H1 (cell line): ENCODE measurements at regions not wholly inside any gene's neighbourhood (a gene's known extent, or its start where the extent isn't known, plus 50 kb on each side); places are given as distances from the start of the nearest gene placed in this dataset.

Experiments used
- CTCF ChIA-PET: fragments of 300-600 bp; sonication (Branson Sonifier 250); formaldehyde crosslinking; loops from one replicate; lab custom pipeline; 2021; ENCODE audit not compliant: partially characterized antibody; lab: Charles Lee
- POLR2A ChIA-PET: fragments of 300-600 bp; sonication (Branson Sonifier 250); formaldehyde crosslinking; loops from one replicate; lab custom pipeline; 2021; ENCODE audit warnings: inconsistent platforms; ENCODE audit not compliant: partially characterized antibody; lab: Charles Lee
- DNase-seq, 2 experiments: peaks; one replicate each; pipeline versions ENCODE4 v3.0.0 to v3.0.0-alpha.2; 2010 to 2022; ENCODE audit warnings: low spot score in 2 of 2, low read depth in 1 of 2, mixed read lengths in 1 of 2
- FAIRE-seq: peaks from 2 replicates; lab custom pipeline; 2011; peaks lifted over from hg19 to GRCh38; lab: Jason Lieb, UNC
- H2AFZ ChIP-seq: 2 replicates; pipeline ENCODE4 v1.8.1; 2012; ENCODE audit warnings: low read length, inconsistent platforms
- H2AK5ac ChIP-seq: 2 replicates; pipeline ENCODE4 v1.6.1; 2013; ENCODE audit warnings: low read depth, low read length
- H2BK120ac ChIP-seq: replicated peaks from 2 replicates; pipeline ENCODE3; 2013; ENCODE audit warnings: low read depth, low read length, inconsistent platforms
- H2BK12ac ChIP-seq: 2 replicates; pipeline ENCODE4 v1.6.1; 2013; ENCODE audit warnings: low read depth, low read length
- H2BK15ac ChIP-seq: 2 replicates; pipeline ENCODE4 v1.6.1; 2013; ENCODE audit warnings: low read length
- H2BK20ac ChIP-seq: 2 replicates; pipeline ENCODE4 v1.6.1; 2013; ENCODE audit warnings: low read length
- H2BK5ac ChIP-seq: 2 replicates; pipeline ENCODE4 v1.6.1; 2013; ENCODE audit warnings: low read depth, low read length
- H3K14ac ChIP-seq: 2 replicates; pipeline ENCODE4 v1.6.1; 2013; ENCODE audit warnings: inconsistent platforms; ENCODE audit not compliant: insufficient read length
- H3K18ac ChIP-seq: 2 replicates; pipeline ENCODE4 v1.6.1; 2013; ENCODE audit warnings: low read length; ENCODE audit errors: extremely low read depth
- H3K23ac ChIP-seq: 2 replicates; pipeline ENCODE4 v1.6.1; 2013; ENCODE audit warnings: inconsistent platforms; ENCODE audit not compliant: insufficient read length
- H3K23me2 ChIP-seq: 2 replicates; pipeline ENCODE4 v1.6.1; 2013; ENCODE audit warnings: low read depth, low read length
- H3K27ac ChIP-seq: 2 replicates; pipeline ENCODE4 v1.6.1; 2011; ENCODE audit warnings: low read depth, low read length, inconsistent platforms
- H3K27me3 ChIP-seq, 4 experiments: replicated peaks in 1 of 4; 1 replicate in 1 of 4; 2 replicates in 3 of 4; pipeline versions ENCODE4 v1.6.1 to v1.8.1; 2011 to 2013; ENCODE audit warnings: low read length in 3 of 4, mild to moderate bottlenecking in 3 of 4, inconsistent platforms in 2 of 4, mixed read lengths in 2 of 4, moderate library complexity in 1 of 4; ENCODE audit not compliant: control insufficient read depth in 3 of 4, insufficient read depth in 3 of 4; ENCODE audit errors: extremely low read depth in 1 of 4
- H3K36me3 ChIP-seq, 4 experiments: 2 replicates each; pipeline versions ENCODE4 v1.6.1 to v1.8.1; 2011 to 2013; ENCODE audit warnings: mild to moderate bottlenecking in 4 of 4, low read length in 3 of 4, moderate library complexity in 2 of 4, control low read depth in 1 of 4, inconsistent platforms in 1 of 4; ENCODE audit not compliant: insufficient read depth in 4 of 4, control insufficient read depth in 2 of 4
- H3K4ac ChIP-seq: replicated peaks from 2 replicates; pipeline ENCODE3; 2013; ENCODE audit warnings: low read length, low read depth, mixed read lengths, inconsistent platforms; ENCODE audit not compliant: insufficient read length
- H3K4me1 ChIP-seq, 4 experiments: replicated peaks in 1 of 4; 1 replicate in 1 of 4; 2 replicates in 3 of 4; pipeline versions ENCODE4 v1.6.1 to v1.8.1; 2011 to 2013; ENCODE audit warnings: low read length in 3 of 4, inconsistent platforms in 2 of 4, mixed read lengths in 1 of 4; ENCODE audit not compliant: insufficient read depth in 4 of 4, control insufficient read depth in 3 of 4
- H3K4me2 ChIP-seq, 2 experiments: 2 replicates each; pipeline versions ENCODE4 v1.6.1 to v1.8.1; 2011 to 2013; ENCODE audit warnings: low read depth in 2 of 2, low read length in 2 of 2, control low read depth in 1 of 2, inconsistent platforms in 1 of 2, mild to moderate bottlenecking in 1 of 2; ENCODE audit not compliant: insufficient read depth in 1 of 2
- H3K4me3 ChIP-seq, 4 experiments: fragments of 200-600, 300-600 bp in 1 of 4; sonication (generic), shearing (Covaris generic), sonication (Bioruptor Twin) in 1 of 4; 2 replicates each; pipeline versions ENCODE4 v1.5.1 to v1.8.1; 2011 to 2016; ENCODE audit warnings: low read length in 4 of 4, low read depth in 3 of 4, control low read depth in 2 of 4, inconsistent platforms in 2 of 4, mild to moderate bottlenecking in 2 of 4, mixed read lengths in 1 of 4, moderate library complexity in 1 of 4; ENCODE audit not compliant: insufficient read depth in 2 of 4; ENCODE audit errors: extremely low read depth in 1 of 4
- H3K56ac ChIP-seq: replicated peaks from 2 replicates; pipeline ENCODE3; 2013; ENCODE audit warnings: low read depth, mild to moderate bottlenecking, mixed read lengths, low read length, inconsistent platforms; ENCODE audit not compliant: insufficient read length
- H3K79me1 ChIP-seq: 2 replicates; pipeline ENCODE4 v1.6.1; 2013; ENCODE audit warnings: low read depth, low read length, control low read depth
- H3K79me2 ChIP-seq, 2 experiments: 2 replicates each; pipeline versions ENCODE4 v1.6.1 to v1.8.1; 2012 to 2013; ENCODE audit warnings: low read length in 2 of 2, mild to moderate bottlenecking in 2 of 2, inconsistent platforms in 1 of 2; ENCODE audit not compliant: insufficient read depth in 2 of 2, control insufficient read depth in 1 of 2
- H3K9ac ChIP-seq, 4 experiments: replicated peaks in 1 of 4; 1 replicate in 1 of 4; 2 replicates in 3 of 4; pipeline versions ENCODE4 v1.6.1 to v1.8.1; 2011 to 2013; ENCODE audit warnings: low read depth in 3 of 4, low read length in 3 of 4, control low read depth in 2 of 4, mild to moderate bottlenecking in 2 of 4, moderate library complexity in 2 of 4, inconsistent platforms in 1 of 4; ENCODE audit errors: extremely low read depth in 1 of 4
- H3K9me3 ChIP-seq, 2 experiments: 2 replicates each; pipeline versions ENCODE4 v1.6.1 to v1.8.1; 2012 to 2013; ENCODE audit warnings: mild to moderate bottlenecking in 2 of 2, moderate library complexity in 2 of 2, control low read depth in 1 of 2, inconsistent platforms in 1 of 2, low read depth in 1 of 2, low read length in 1 of 2, mixed read lengths in 1 of 2; ENCODE audit not compliant: insufficient read depth in 2 of 2
- H4K20me1 ChIP-seq, 2 experiments: replicated peaks in 1 of 2; 2 replicates each; pipeline versions ENCODE3 to v1.8.1; 2011 to 2013; ENCODE audit warnings: inconsistent platforms in 2 of 2, low read length in 2 of 2, mild to moderate bottlenecking in 1 of 2; ENCODE audit not compliant: insufficient read depth in 2 of 2, control insufficient read depth in 1 of 2
- H4K5ac ChIP-seq: 2 replicates; pipeline ENCODE4 v1.6.1; 2013; ENCODE audit warnings: low read length, low read depth, mixed read lengths, inconsistent platforms; ENCODE audit not compliant: insufficient read length
- H4K8ac ChIP-seq: 2 replicates; pipeline ENCODE4 v1.8.0; 2013; ENCODE audit warnings: mild to moderate bottlenecking, moderate library complexity, low read length, inconsistent platforms; ENCODE audit not compliant: insufficient read depth; ENCODE audit errors: extremely low read depth
- H4K91ac ChIP-seq: replicated peaks from 2 replicates; pipeline ENCODE3; 2013; ENCODE audit warnings: low read length, mixed read lengths, inconsistent platforms; ENCODE audit not compliant: insufficient read length
- ATF3 ChIP-seq: IDR thresholded peaks from 2 replicates; pipeline ENCODE4 v1.6.1; 2011; ENCODE audit warnings: low read depth, mild to moderate bottlenecking, low read length; ENCODE audit not compliant: insufficient read depth
- BRCA1 ChIP-seq: IDR thresholded peaks from 2 replicates; pipeline ENCODE4 v1.6.1; 2012; ENCODE audit warnings: low read depth, low read length, improper control_type of control experiment
- EP300 ChIP-seq, 2 experiments: IDR thresholded peaks; 1 replicate in 1 of 2; 2 replicates in 1 of 2; pipeline ENCODE4 v1.6.1; 2011 to 2012; ENCODE audit warnings: low read depth in 2 of 2, low read length in 2 of 2, mild to moderate bottlenecking in 2 of 2, borderline replicate concordance in 1 of 2, inconsistent platforms in 1 of 2, moderate library complexity in 1 of 2
- KDM5A ChIP-seq: fragments of 200-600 bp; IDR thresholded peaks from 2 replicates; pipeline ENCODE4 v1.7.1; 2012; ENCODE audit warnings: mild to moderate bottlenecking, low read length, inconsistent platforms, mixed read lengths
- PHF8 ChIP-seq: fragments of 200-600 bp; sonication (generic); conservative IDR thresholded peaks from 2 replicates; pipeline ENCODE4 v1.7.1; 2012; ENCODE audit warnings: low read depth, mild to moderate bottlenecking, inconsistent platforms, low read length, moderate library complexity
- POLR2AphosphoS5 ChIP-seq: IDR thresholded peaks from 2 replicates; pipeline ENCODE4 v1.6.1; 2011; ENCODE audit warnings: low read depth, low read length
- RBBP5 ChIP-seq: IDR thresholded peaks from 2 replicates; pipeline ENCODE4 v1.7.1; 2012; ENCODE audit warnings: low read depth, mild to moderate bottlenecking, inconsistent platforms, low read length, moderate library complexity, borderline replicate concordance
- RFX5 ChIP-seq: IDR thresholded peaks from 2 replicates; pipeline ENCODE4 v1.6.1; 2011; ENCODE audit warnings: low read depth, low read length, improper control_type of control experiment, borderline replicate concordance
- SIRT6 ChIP-seq: IDR thresholded peaks from one replicate; pipeline ENCODE4 v1.7.1; 2012; ENCODE audit warnings: low read length, inconsistent platforms
- SP1 ChIP-seq: IDR thresholded peaks from 2 replicates; pipeline ENCODE4 v1.6.1; 2011; ENCODE audit warnings: low read depth, low read length
- SRF ChIP-seq: IDR thresholded peaks from 2 replicates; pipeline ENCODE4 v1.6.1; 2011; ENCODE audit warnings: mild to moderate bottlenecking, low read depth, low read length, moderate library complexity
- TAF1 ChIP-seq: IDR thresholded peaks from 2 replicates; pipeline ENCODE4 v1.6.1; 2011; ENCODE audit warnings: mild to moderate bottlenecking, low read depth, low read length
- TAF7 ChIP-seq: optimal IDR thresholded peaks from 2 replicates; pipeline ENCODE3; 2011; ENCODE audit warnings: low read depth, mild to moderate bottlenecking, inconsistent platforms, low read length, moderate library complexity, borderline replicate concordance
- TCF12 ChIP-seq: IDR thresholded peaks from 2 replicates; pipeline ENCODE4 v1.6.1; 2011; ENCODE audit warnings: low read depth, mild to moderate bottlenecking, low read length
- ZNF274 ChIP-seq: IDR thresholded peaks from 2 replicates; pipeline ENCODE4 v1.7.0; 2012; ENCODE audit warnings: low read length, borderline replicate concordance; ENCODE audit errors: extremely low read depth
- WGBS, 2 experiments: shearing (Covaris generic) in 1 of 2; methylation state at CpG; one replicate each; pipeline versions ENCODE4 v1.1.6 to v1.1.7; 2013 to 2015; ENCODE audit warnings: low lambda C conversion rate in 2 of 2, mixed read lengths in 2 of 2, inconsistent platforms in 1 of 2, low coverage in 1 of 2, missing lambda C conversion rate in 1 of 2; ENCODE audit not compliant: insufficient replicate concordance in 2 of 2, insufficient coverage in 1 of 2, insufficient read length in 1 of 2; ENCODE audit errors: extremely low coverage in 1 of 2, missing lambda C conversion rate in 1 of 2; 5-methylcytosine and 5-hydroxymethylcytosine counted together

- Histone ChIP-seq H3K23me2 (no peaks in the 10 kb centered on the region), H3K56ac (no peak overlapping the region), H3K9me3 (no peaks in the 10 kb centered on the region), H3K36me3 (no peaks in the 10 kb centered on the region), H4K8ac (no peak overlapping the region), H3K79me1 (no peaks in the 10 kb centered on the region), H3K18ac (no peak overlapping the region), H4K5ac (no peak overlapping the region), H4K20me1 (no peaks in the 10 kb centered on the region), H3K14ac (no peak overlapping the region), H3K79me2 (no peaks in the 10 kb centered on the region), H3K27ac (no peak overlapping the region), H2BK120ac (no peak overlapping the region), H3K9ac (no peak overlapping the region), H2BK15ac (no peak overlapping the region), H3K4me2 (no peak overlapping the region), H3K4me1 (peaks cover 0 to 2% (median 1%) of the 10 kb centered on the region in 4 experiments; a peak in 2 of 7 replicates), H3K23ac (no peak overlapping the region), H2BK12ac (no peak overlapping the region), H3K4me3 (no peak overlapping the region), H2AFZ (no peak overlapping the region), H2AK5ac (no peak overlapping the region), H4K91ac (no peak overlapping the region), H2BK20ac (no peak overlapping the region), H3K4ac (no peak overlapping the region), H3K27me3 (no peaks in the 10 kb centered on the region), H2BK5ac (no peak overlapping the region)
- FAIRE-seq = no peak
- no peak for DNase-seq
- ChIA-PET CTCF (interaction anchor here (0.9 to 1.4 kb wide), 3 partner anchors 8 to 418 kb away, joined by 3 to 10 read pairs (median 4); no protein-coding TSS in a partner anchor), POLR2A (no interaction called here)
- 89% methylated on average over 5 of the region's 5 CpGs; no CpG with 5 or more reads in 1 of the 2 experiments for WGBS, 2 experiments
- TF ChIP-seq ZNF274 = no peak
- no peak for TF ChIP-seq ATF3
- TF ChIP-seq PHF8 = no peak
- no peak for TF ChIP-seq SIRT6
- no peak for TF ChIP-seq EP300 (IDR thresholded peaks at IDR 0.05; ENCODE audit: borderline replicate concordance in 1 of 2, low read depth in 2 of 2, low read length in 2 of 2)
- TF ChIP-seq SRF = no peak
- TF ChIP-seq POLR2AphosphoS5 = no peak
- TF ChIP-seq SP1 = no peak
- no peak for TF ChIP-seq BRCA1
- no peak for TF ChIP-seq TCF12
- no peak for TF ChIP-seq RFX5
- TF ChIP-seq RBBP5 = no peak
- TF ChIP-seq TAF1 = no peak
- TF ChIP-seq KDM5A = no peak
- TF ChIP-seq TAF7 = no peak
Measured at GRCh38 chr12:24360907-24361306, 411.4 kb upstream of the SOX5 start.
